ENCODE measurements at regions not wholly inside any gene's neighbourhood (a gene's known extent, or its start where the extent isn't known, plus 50 kb on each side); places are given as distances from the start of the nearest gene placed in this dataset.

- Histone ChIP-seq H3K27ac (no peak overlapping the region), H3K4me1 (no peaks in the 10 kb centered on the region), H3K27me3 (no peaks in the 10 kb centered on the region), H3K4me3 (no peak overlapping the region), H3K36me3 (no peaks in the 10 kb centered on the region), H3K9me3 (no peaks in the 10 kb centered on the region)
- intact Hi-C loops (cut with DNase I) = no loop called here
- no peak for TF ChIP-seq CTCF (IDR thresholded peaks at IDR 0.05)
- no peak for ATAC-seq
- no peak for DNase-seq
Measured at GRCh38 chr20:41952166-41952565, 334.0 kb upstream of the CHD6 start.

GRCh38 chr20:41951615-41952014 lies 333.4 kb upstream of the CHD6 start:
- Histone ChIP-seq H3K4me1 (no peaks in the 10 kb centered on the region), H3K27me3 (no peaks in the 10 kb centered on the region), H3K27ac (no peak overlapping the region), H3K9me3 (no peaks in the 10 kb centered on the region), H3K36me3 (no peaks in the 10 kb centered on the region), H3K4me3 (no peak overlapping the region)
- ATAC-seq (no peak), DNase-seq (no peak)
- TF ChIP-seq CTCF (IDR thresholded peaks at IDR 0.05) = no peak
- intact Hi-C loops (cut with DNase I) = no loop called here

- Histone ChIP-seq H3K27me3 (no peaks in the 10 kb centered on the region), H3K36me3 (no peaks in the 10 kb centered on the region), H3K9me3 (no peaks in the 10 kb centered on the region), H3K4me3 (no peak overlapping the region), H3K4me1 (no peaks in the 10 kb centered on the region), H3K27ac (no peak overlapping the region)
- no peak for DNase-seq
- TF ChIP-seq CTCF (IDR thresholded peaks at IDR 0.05) = no peak
- no peak for ATAC-seq
- intact Hi-C loops (cut with DNase I) = no loop called here
Measured at GRCh38 chr20:41939659-41940058, 321.5 kb upstream of the CHD6 start.

- Histone ChIP-seq H3K4me3 (no peak overlapping the region), H3K27ac (no peak overlapping the region), H3K4me1 (no peaks in the 10 kb centered on the region), H3K27me3 (no peaks in the 10 kb centered on the region), H3K36me3 (no peaks in the 10 kb centered on the region), H3K9me3 (no peaks in the 10 kb centered on the region)
- intact Hi-C loops (cut with DNase I) = no loop called here
- no peak for ATAC-seq
- DNase-seq = no peak
- no peak for TF ChIP-seq CTCF (IDR thresholded peaks at IDR 0.05)
Measured at GRCh38 chr20:41938353-41938752, 320.2 kb upstream of the CHD6 start.

- Histone ChIP-seq H3K36me3 (no peaks in the 10 kb centered on the region), H3K27ac (no peak overlapping the region), H3K4me1 (no peaks in the 10 kb centered on the region), H3K9me3 (no peaks in the 10 kb centered on the region), H3K27me3 (no peaks in the 10 kb centered on the region), H3K4me3 (no peak overlapping the region)
- no peak for ATAC-seq
- no peak for DNase-seq
- intact Hi-C loops (cut with DNase I) = no loop called here
- TF ChIP-seq CTCF (IDR thresholded peaks at IDR 0.05) = no peak
Measured at GRCh38 chr20:41935259-41935791, 317.1 kb upstream of the CHD6 start.

GRCh38 chr20:41932431-41932830 lies 314.3 kb upstream of the CHD6 start:
- no peaks in the 10 kb centered on the region for H3K4me1 ChIP-seq
- intact Hi-C loops (cut with DNase I) = no loop called here
- no peaks in the 10 kb centered on the region for H3K27me3 ChIP-seq
- no peak overlapping the region for H3K4me3 ChIP-seq
- H3K36me3 ChIP-seq = no peaks in the 10 kb centered on the region
- ATAC-seq = no peak
- no peaks in the 10 kb centered on the region for H3K9me3 ChIP-seq
- no peak for DNase-seq
- no peak for TF ChIP-seq CTCF (IDR thresholded peaks at IDR 0.05)
- no peak overlapping the region for H3K27ac ChIP-seq

Measured in upper lobe of right lung (tissue), 1 donor.